HCT116 (cell line): ENCODE measurements at regions not wholly inside any gene's neighbourhood (a gene's known extent, or its start where the extent isn't known, plus 50 kb on each side); places are given as distances from the start of the nearest gene placed in this dataset.

ENCODE experiments used
- ATAC-seq: fragments of 200-7000 bp; cut with Tn5 transposase; 2 replicates; pipeline ENCODE4 v1.9.1; 2020; ENCODE audit warnings: mild to moderate bottlenecking, moderate library complexity
- BruUV-seq: library from RNA; stranded (reverse); fragments of 400-500 nt; replicated peaks from 2 replicates; lab custom pipeline; 2021; lab: Mats Ljungman, UMichigan
- CTCF ChIA-PET: fragments of 300-600 bp; sonication (Branson Sonifier 250); formaldehyde crosslinking; loops from one replicate; lab custom pipeline; 2021; ENCODE audit warnings: antibody characterized with exemption; lab: Charles Lee
- POLR2A ChIA-PET: fragments of 300-600, 350-600 bp; sonication (Branson Sonifier 250); formaldehyde crosslinking; loops from one replicate; lab custom pipeline; 2021; ENCODE audit warnings: antibody characterized with exemption; lab: Charles Lee
- RAD21 ChIA-PET, 2 experiments: fragments of 300-600 bp; sonication (Branson Sonifier 250); formaldehyde crosslinking; loops; one replicate each; lab custom pipeline; 2023; ENCODE audit warnings: low total read pairs in 2 of 2; ENCODE audit not compliant: uncharacterized antibody in 2 of 2, unreplicated experiment in 2 of 2, low non-redundant PET in 1 of 2; lab: Charles Lee
- DNase-seq: peaks from one replicate; pipeline ENCODE4 v3.0.0-alpha.2; 2010; ENCODE audit warnings: low read depth, low spot score
- H2AFZ ChIP-seq: fragments of 200-600 bp; shearing (Covaris generic), sonication (generic); 2 replicates; pipeline ENCODE4 v1.6.1; 2017; ENCODE audit warnings: low read depth, mixed run types, mixed read lengths, antibody characterized with exemption, low read length; ENCODE audit not compliant: poor library complexity, severe bottlenecking
- H3K27ac ChIP-seq: 2 replicates; pipeline ENCODE4 v1.5.1; 2012; ENCODE audit warnings: low read depth, low read length
- H3K27me3 ChIP-seq: fragments of 200-600 bp; sonication (generic); 2 replicates; pipeline ENCODE4 v1.6.1; 2016; ENCODE audit warnings: mixed run types, low read length, mixed read lengths; ENCODE audit not compliant: insufficient read depth
- H3K36me3 ChIP-seq, 2 experiments: fragments of 200-500 bp in 1 of 2; fragments of 200-600 bp in 1 of 2; sonication (Bioruptor generic) in 1 of 2; sonication (generic) in 1 of 2; 2 replicates each; pipeline versions ENCODE4 v1.5.1 to v1.6.1; 2014 to 2016; ENCODE audit warnings: low read length in 2 of 2, inconsistent platforms in 1 of 2, mixed read lengths in 1 of 2, mixed run types in 1 of 2; ENCODE audit not compliant: insufficient read depth in 2 of 2, control insufficient read depth in 1 of 2
- H3K4me1 ChIP-seq, 2 experiments: fragments of 200-600 bp in 1 of 2; sonication (generic) in 1 of 2; 2 replicates each; pipeline versions ENCODE4 v1.5.1 to v1.6.1; 2012 to 2017; ENCODE audit warnings: low read length in 2 of 2, inconsistent platforms in 1 of 2, mild to moderate bottlenecking in 1 of 2, mixed read lengths in 1 of 2, mixed run types in 1 of 2, moderate library complexity in 1 of 2; ENCODE audit not compliant: insufficient read depth in 2 of 2, control insufficient read depth in 1 of 2
- H3K4me2 ChIP-seq: fragments of 200-600 bp; sonication (generic); 2 replicates; pipeline ENCODE4 v1.6.1; 2017; ENCODE audit warnings: mixed run types, low read length, mixed read lengths
- H3K4me3 ChIP-seq, 2 experiments: fragments of 200-600 bp in 1 of 2; sonication (generic) in 1 of 2; replicated peaks in 1 of 2; 2 replicates each; pipeline ENCODE4 v1.5.1; 2011 to 2016; ENCODE audit warnings: low read length in 2 of 2, control low read depth in 1 of 2, low read depth in 1 of 2, mild to moderate bottlenecking in 1 of 2, mixed read lengths in 1 of 2, mixed run types in 1 of 2
- H3K79me2 ChIP-seq: fragments of 200-600 bp; sonication (generic); 2 replicates; pipeline ENCODE4 v1.6.1; 2017; ENCODE audit warnings: mild to moderate bottlenecking, mixed run types, low read length, moderate library complexity, mixed read lengths; ENCODE audit not compliant: insufficient read depth
- H3K9ac ChIP-seq: fragments of 200-600 bp; sonication (generic); 2 replicates; pipeline ENCODE4 v1.6.1; 2016; ENCODE audit warnings: low read length, mixed read lengths
- H3K9me2 ChIP-seq: fragments of 200-600 bp; sonication (generic), shearing (Covaris generic); 2 replicates; pipeline ENCODE4 v1.6.1; 2017; ENCODE audit warnings: mixed run types, mild to moderate bottlenecking, moderate library complexity; ENCODE audit not compliant: insufficient read depth
- H3K9me3 ChIP-seq, 2 experiments: fragments of 200-500 bp in 1 of 2; fragments of 200-600 bp in 1 of 2; sonication (Bioruptor generic) in 1 of 2; sonication (generic) in 1 of 2; 2 replicates each; pipeline ENCODE4 v1.6.1; 2014 to 2017; ENCODE audit warnings: low read length in 2 of 2, mixed read lengths in 2 of 2, inconsistent platforms in 1 of 2, low read depth in 1 of 2, mild to moderate bottlenecking in 1 of 2, mixed run types in 1 of 2, moderate library complexity in 1 of 2; ENCODE audit not compliant: control insufficient read depth in 1 of 2, insufficient read depth in 1 of 2
- H4K20me1 ChIP-seq: fragments of 200-600 bp; sonication (generic), shearing (Covaris generic); 2 replicates; pipeline ENCODE4 v1.6.1; 2017; ENCODE audit warnings: mixed run types, mild to moderate bottlenecking, moderate library complexity; ENCODE audit not compliant: insufficient read depth
- CEBPB ChIP-seq: IDR thresholded peaks from 2 replicates; pipeline ENCODE4 v1.6.1; 2012; ENCODE audit warnings: low read depth
- FOSL1 ChIP-seq: IDR thresholded peaks from 2 replicates; pipeline ENCODE4 v1.6.1; 2012; ENCODE audit warnings: low read depth
- POLR2AphosphoS5 ChIP-seq: IDR thresholded peaks from 2 replicates; pipeline ENCODE4 v1.6.1; 2011; ENCODE audit warnings: mild to moderate bottlenecking, low read depth, low read length, moderate library complexity
- SIN3A ChIP-seq: IDR thresholded peaks from 2 replicates; pipeline ENCODE4 v1.6.1; 2012; ENCODE audit warnings: low read depth
- SRF ChIP-seq: IDR thresholded peaks from 2 replicates; pipeline ENCODE4 v1.6.1; 2012; ENCODE audit warnings: low read depth
- TCF7L2 ChIP-seq: IDR thresholded peaks from 2 replicates; pipeline ENCODE4 v1.7.0; 2011; ENCODE audit warnings: borderline replicate concordance, inconsistent platforms; ENCODE audit not compliant: insufficient read depth, insufficient read length; ENCODE audit errors: extremely low read depth
- ZFX ChIP-seq: fragments of 450-650 bp; IDR thresholded peaks from 2 replicates; pipeline ENCODE4 v1.6.1; 2017
- ZNF274 ChIP-seq: fragments of 200-500 bp; sonication (Bioruptor generic); IDR thresholded peaks from 2 replicates; pipeline ENCODE4 v1.6.1; 2014; ENCODE audit warnings: mild to moderate bottlenecking, low read depth, low read length, inconsistent platforms
- intact Hi-C: fragments of 100-400 bp; cut with micrococcal nuclease; formaldehyde crosslinking; loops from 2 replicates; pipeline ENCODE4 v1.10.0; 2022
- TF ChIP-seq, protein P1 (sequence below): IDR thresholded peaks from 2 replicates; pipeline ENCODE4 v1.6.1; 2012
- TF ChIP-seq, protein P2 (sequence below), 3 experiments: fragments of 200-600 bp in 1 of 3; sonication (generic) in 1 of 3; IDR thresholded peaks in 2 of 3; conservative IDR thresholded peaks in 1 of 3; 2 replicates each; pipeline ENCODE4 v1.5.1; 2012 to 2017; ENCODE audit warnings: low read depth in 2 of 3, low read length in 2 of 3, antibody characterized with exemption in 1 of 3, borderline replicate concordance in 1 of 3, control low read depth in 1 of 3, mild to moderate bottlenecking in 1 of 3, mixed read lengths in 1 of 3, mixed run types in 1 of 3, moderate library complexity in 1 of 3; ENCODE audit not compliant: insufficient read depth in 1 of 3

DNA sequence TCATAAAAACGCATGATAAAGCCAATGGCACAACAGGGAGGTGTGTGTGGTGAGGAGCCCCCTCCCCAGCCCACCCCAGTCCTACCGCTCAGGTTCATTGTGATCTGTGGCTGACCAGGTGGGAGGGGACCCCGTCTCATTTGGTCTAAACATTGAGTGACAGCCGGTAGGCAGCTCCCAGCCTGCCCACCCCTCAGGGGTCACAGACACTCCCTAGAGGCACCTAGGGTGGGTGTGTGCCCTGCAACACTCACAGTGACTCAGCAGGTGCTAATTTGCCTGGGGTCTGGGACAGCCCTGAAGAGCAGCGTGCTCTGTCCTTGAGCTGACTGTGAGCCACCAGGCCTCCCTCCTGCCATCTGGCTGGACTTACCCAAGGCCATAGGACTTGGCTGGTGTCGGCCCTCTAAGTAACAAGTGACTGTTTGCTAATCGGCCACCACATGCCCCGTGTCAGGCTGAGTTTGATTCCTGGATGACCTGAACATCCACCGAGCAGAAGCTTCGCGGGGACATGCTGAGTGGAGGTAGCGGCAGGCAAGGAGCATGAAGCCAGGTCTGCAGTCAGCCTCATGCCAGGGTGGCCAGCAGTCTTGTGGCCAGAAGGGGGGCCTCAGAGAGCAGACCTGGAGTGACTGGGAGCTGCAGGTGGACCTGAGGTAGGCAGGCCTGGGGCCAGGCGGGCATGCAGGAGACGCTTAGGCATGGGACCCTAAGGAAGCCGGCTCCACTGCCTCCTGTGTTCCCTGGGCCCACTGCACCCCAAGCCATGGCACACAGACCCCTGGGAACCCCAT lies 282.3 kb upstream of the SHH start:
- intact Hi-C loops: no loop called here
- Histone ChIP-seq H3K27me3 (no peaks in the 10 kb centered on the region), H3K9me3 (no peaks in the 10 kb centered on the region), H3K4me2 (no peak overlapping the region), H3K79me2 (no peaks in the 10 kb centered on the region), H3K36me3 (no peaks in the 10 kb centered on the region), H3K27ac (no peak overlapping the region), H2AFZ (no peak overlapping the region), H3K9me2 (no peaks in the 10 kb centered on the region), H4K20me1 (no peaks in the 10 kb centered on the region), H3K4me3 (no peak overlapping the region), H3K4me1 (peaks cover 0 to 23% of the 10 kb centered on the region in 2 experiments; a peak in 2 of 4 replicates), H3K9ac (no peak overlapping the region)
- DNase-seq (no peak), ATAC-seq (no peak)
- ChIA-PET RAD21 (no interaction called here), POLR2A (no interaction called here), CTCF (no interaction called here)
- TF ChIP-seq POLR2AphosphoS5 (no peak), ZNF274 (no peak), TCF7L2 (no peak), SIN3A (no peak), SRF (no peak), CEBPB (no peak), FOSL1 (no peak), ZFX (no peak)
- TF ChIP-seq, protein P1, sequence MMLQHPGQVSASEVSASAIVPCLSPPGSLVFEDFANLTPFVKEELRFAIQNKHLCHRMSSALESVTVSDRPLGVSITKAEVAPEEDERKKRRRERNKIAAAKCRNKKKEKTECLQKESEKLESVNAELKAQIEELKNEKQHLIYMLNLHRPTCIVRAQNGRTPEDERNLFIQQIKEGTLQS: no peak
- TF ChIP-seq, protein P2, sequence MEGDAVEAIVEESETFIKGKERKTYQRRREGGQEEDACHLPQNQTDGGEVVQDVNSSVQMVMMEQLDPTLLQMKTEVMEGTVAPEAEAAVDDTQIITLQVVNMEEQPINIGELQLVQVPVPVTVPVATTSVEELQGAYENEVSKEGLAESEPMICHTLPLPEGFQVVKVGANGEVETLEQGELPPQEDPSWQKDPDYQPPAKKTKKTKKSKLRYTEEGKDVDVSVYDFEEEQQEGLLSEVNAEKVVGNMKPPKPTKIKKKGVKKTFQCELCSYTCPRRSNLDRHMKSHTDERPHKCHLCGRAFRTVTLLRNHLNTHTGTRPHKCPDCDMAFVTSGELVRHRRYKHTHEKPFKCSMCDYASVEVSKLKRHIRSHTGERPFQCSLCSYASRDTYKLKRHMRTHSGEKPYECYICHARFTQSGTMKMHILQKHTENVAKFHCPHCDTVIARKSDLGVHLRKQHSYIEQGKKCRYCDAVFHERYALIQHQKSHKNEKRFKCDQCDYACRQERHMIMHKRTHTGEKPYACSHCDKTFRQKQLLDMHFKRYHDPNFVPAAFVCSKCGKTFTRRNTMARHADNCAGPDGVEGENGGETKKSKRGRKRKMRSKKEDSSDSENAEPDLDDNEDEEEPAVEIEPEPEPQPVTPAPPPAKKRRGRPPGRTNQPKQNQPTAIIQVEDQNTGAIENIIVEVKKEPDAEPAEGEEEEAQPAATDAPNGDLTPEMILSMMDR (IDR thresholded peaks at IDR 0.05 in 2 of 3, conservative IDR thresholded peaks at IDR 0.05 in 1 of 3; ENCODE audit: borderline replicate concordance in 1 of 3, insufficient read depth in 1 of 3, low read depth in 2 of 3, low read length in 2 of 3): no peak
- no TSS peak for BruUV-seq
